ENCODE measurements at regions not wholly inside any gene's neighbourhood (a gene's known extent, or its start where the extent isn't known, plus 50 kb on each side); places are given as distances from the start of the nearest gene placed in this dataset.

DNA sequence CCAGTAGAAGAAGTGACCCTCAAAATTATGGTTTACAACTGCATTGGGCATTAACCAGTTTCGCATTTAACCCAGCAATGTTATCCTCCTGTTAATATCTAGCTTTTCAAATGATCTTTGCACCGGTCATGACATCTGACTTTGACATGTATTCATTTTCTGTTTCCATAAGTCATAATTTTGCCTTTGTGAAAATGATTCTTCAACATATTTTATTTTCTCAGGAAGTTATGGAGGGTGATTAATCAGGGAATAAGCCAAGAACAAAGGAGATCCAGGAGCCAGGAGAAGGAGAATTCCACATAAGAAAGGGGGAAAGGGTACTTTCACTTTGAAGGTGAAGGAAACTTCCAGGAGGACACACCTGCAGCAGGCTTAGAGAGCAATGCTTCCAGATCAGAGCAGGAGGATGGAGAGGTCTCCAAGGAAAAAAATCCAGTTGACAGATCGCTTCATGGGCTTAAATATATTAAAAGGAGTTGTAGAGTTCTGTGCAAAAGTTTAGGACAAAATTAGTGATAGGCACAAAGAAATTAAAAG lies 92.1 kb upstream of the FAM3C start:
- no peak for TF ChIP-seq POLR2AphosphoS5 (IDR thresholded peaks at IDR 0.05)
- TF ChIP-seq CTCF (IDR thresholded peaks at IDR 0.05) = no peak
- TF ChIP-seq POLR2A (IDR thresholded peaks at IDR 0.05) = no peak
